Stomach (tissue), 8 donors: ENCODE measurements at regions not wholly inside any gene's neighbourhood (a gene's known extent, or its start where the extent isn't known, plus 50 kb on each side); places are given as distances from the start of the nearest gene placed in this dataset.
"Not testable (repeated sequence)": the region's sequence is repeated elsewhere in the genome, so short reads cannot be mapped to it uniquely, and the experiment has no call there.

ENCODE experiments used
- DNase-seq, 2 donors: peaks; one replicate each; pipeline versions ENCODE4 v3.0.0 to v3.0.0-alpha.2; 2013 to 2019
- H3K27ac ChIP-seq, 5 donors: fragments of 200-600 bp in 4 of 5; sonication (generic) in 4 of 5; one replicate each; pipeline ENCODE4 v1.5.1; 2013 to 2019; ENCODE audit warnings: mild to moderate bottlenecking in 1 of 5, moderate library complexity in 1 of 5
- H3K27me3 ChIP-seq, 3 donors: fragments of 200-600 bp; sonication (generic); one replicate each; pipeline ENCODE4 v1.5.1; 2017 to 2019; ENCODE audit warnings: mixed run types in 1 of 3
- H3K36me3 ChIP-seq, 4 donors: fragments of 200-600 bp; sonication (generic); 1 replicate in 3 of 4; 2 replicates in 1 of 4; pipeline ENCODE4 v1.5.1; 2016 to 2019
- H3K4me1 ChIP-seq, 4 donors: fragments of 200-600 bp; sonication (generic); one replicate each; pipeline ENCODE4 v1.5.1; 2016 to 2019
- H3K4me3 ChIP-seq, 4 donors: fragments of 200-600 bp; sonication (generic) in 3 of 4; one replicate each; pipeline ENCODE4 v1.5.1; 2016 to 2019; ENCODE audit warnings: mild to moderate bottlenecking in 1 of 4
- H3K9me3 ChIP-seq, 4 donors: fragments of 200-600 bp; sonication (generic); one replicate each; pipeline ENCODE4 v1.5.1; 2016 to 2019
- CTCF ChIP-seq, 7 experiments: fragments of 450-650 bp in 4 of 7; fragments of 200-600 bp in 3 of 7; sonication (generic) in 3 of 7; IDR thresholded peaks; one replicate each; pipeline ENCODE4 v1.5.1; 2016 to 2019; ENCODE audit warnings: antibody characterized with exemption in 7 of 7, control low read depth in 2 of 7, mild to moderate bottlenecking in 1 of 7
- EP300 ChIP-seq: sonication (generic); formaldehyde crosslinking; IDR thresholded peaks from one replicate; pipeline ENCODE4 v1.6.1; 2017; ENCODE audit warnings: antibody characterized with exemption
- POLR2A ChIP-seq, 4 donors: fragments of 450-650 bp; IDR thresholded peaks; one replicate each; pipeline ENCODE4 v1.6.1; 2016; ENCODE audit warnings: antibody characterized with exemption in 4 of 4, control low read depth in 2 of 4, mild to moderate bottlenecking in 1 of 4, moderate library complexity in 1 of 4
- POLR2AphosphoS5 ChIP-seq, 3 donors: sonication (generic); formaldehyde crosslinking; IDR thresholded peaks; one replicate each; pipeline ENCODE4 v1.6.1; 2016; ENCODE audit warnings: antibody characterized with exemption in 3 of 3
- WGBS, 5 donors: extraction: QIAGEN DNeasy Blood & Tissue Kit in 3 of 5; methylation state at CpG; one replicate each; pipeline versions ENCODE4 v1.1.5 to v1.1.7; 2013 to 2018; 5-methylcytosine and 5-hydroxymethylcytosine counted together
- intact Hi-C: fragments of 100-400 bp; cut with DNase I; formaldehyde crosslinking; loops from one replicate; pipeline ENCODE4 v1.15.1; 2023; ENCODE audit warnings: low total_unique reads
- donor health status: healthy with polysubstance abuse.
- donor health status: Bipolar disorder and iron deficiency.
- donor health status: healthy.

DNA sequence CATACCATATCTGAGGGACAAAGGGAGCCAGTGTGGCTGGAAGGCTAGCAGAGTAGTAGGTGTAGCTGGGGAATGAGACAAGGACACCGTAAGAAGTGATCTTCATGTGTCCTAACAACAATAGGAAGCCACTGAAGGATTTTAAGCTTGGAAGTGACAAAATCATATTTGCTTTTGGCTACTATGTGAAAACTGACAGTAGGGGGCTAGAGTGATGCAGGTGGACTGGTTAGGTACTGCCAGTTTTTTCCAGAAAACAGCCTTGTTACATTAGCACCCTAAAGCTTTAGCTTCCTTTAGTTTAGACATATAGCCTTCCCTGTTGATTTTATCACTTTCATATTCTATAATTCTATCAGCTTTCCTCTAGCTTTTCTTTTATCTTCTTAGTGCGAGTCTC, 637.1 kb downstream of the ANKRD7 start:
- H3K9me3 ChIP-seq = peaks cover 0 to 10% (median 0%) of the 10 kb centered on the region in 4 donors
- no peaks in the 10 kb centered on the region for H3K36me3 ChIP-seq
- intact Hi-C loops = no loop called here
- no peaks in the 10 kb centered on the region for H3K4me1 ChIP-seq
- DNase-seq = no peak
- no peak for TF ChIP-seq POLR2A (IDR thresholded peaks at IDR 0.05)
- TF ChIP-seq CTCF (IDR thresholded peaks at IDR 0.05) = no peak
- TF ChIP-seq POLR2AphosphoS5 (IDR thresholded peaks at IDR 0.05) = no peak
- TF ChIP-seq EP300 = no peak
- 77 to 94% (median 83%) methylated on average over 2 of the region's 2 CpGs for WGBS, 5 donors
- H3K4me3 ChIP-seq = no peak overlapping the region
- no peak overlapping the region for H3K27ac ChIP-seq
- H3K27me3 ChIP-seq = no peaks in the 10 kb centered on the region

- Histone ChIP-seq H3K4me3 (no peak overlapping the region), H3K9me3 (peaks cover 0 to 10% (median 0%) of the 10 kb centered on the region in 4 donors), H3K27me3 (no peaks in the 10 kb centered on the region), H3K4me1 (no peaks in the 10 kb centered on the region), H3K36me3 (no peaks in the 10 kb centered on the region), H3K27ac (no peak overlapping the region)
- no peak for DNase-seq
- TF ChIP-seq POLR2A (IDR thresholded peaks at IDR 0.05) = no peak
- no peak for TF ChIP-seq EP300
- no peak for TF ChIP-seq CTCF (IDR thresholded peaks at IDR 0.05)
- TF ChIP-seq POLR2AphosphoS5 (IDR thresholded peaks at IDR 0.05) = no peak
- intact Hi-C loops = no loop called here
- WGBS, 5 donors = 40 to 73% (median 42%) methylated on average over 1 of the region's 1 CpG
Measured at GRCh38 chr7:118862740-118863139, 638.2 kb downstream of the ANKRD7 start.

DNA sequence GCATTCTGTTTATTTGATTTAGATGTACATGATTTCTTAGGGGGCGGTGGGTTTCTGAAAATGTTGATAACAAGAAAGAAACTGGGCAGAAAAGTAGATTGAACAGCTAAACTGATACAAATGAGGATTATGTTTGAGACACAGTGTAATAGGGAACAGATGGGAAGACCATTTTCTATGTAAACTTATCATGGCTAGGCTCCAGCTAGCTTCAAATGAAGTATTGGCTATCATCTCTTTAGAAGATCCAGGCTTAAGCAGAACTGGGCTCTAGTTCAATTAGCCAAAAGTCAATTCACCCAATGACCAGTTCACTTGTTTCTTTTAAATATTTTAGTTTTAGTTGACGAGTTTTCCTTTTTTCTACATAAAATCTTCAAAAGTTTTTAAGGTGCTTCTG, 639.5 kb downstream of the ANKRD7 start:
- Histone ChIP-seq H3K27me3 (no peaks in the 10 kb centered on the region), H3K36me3 (no peaks in the 10 kb centered on the region), H3K4me3 (no peak overlapping the region), H3K9me3 (peaks cover 0 to under 1% (median 0%) of the 10 kb centered on the region in 4 donors), H3K4me1 (peaks cover 0 to 4% (median under 1%) of the 10 kb centered on the region in 4 donors), H3K27ac (no peak overlapping the region)
- intact Hi-C loops = no loop called here
- TF ChIP-seq POLR2A (IDR thresholded peaks at IDR 0.05) = no peak
- no peak for TF ChIP-seq POLR2AphosphoS5 (IDR thresholded peaks at IDR 0.05)
- no peak for TF ChIP-seq CTCF (IDR thresholded peaks at IDR 0.05)
- no peak for TF ChIP-seq EP300
- peak in 1 of 2 donors; percentile 61 for DNase-seq
- 47 to 72% (median 66%) methylated on average over 2 of the region's 2 CpGs for WGBS, 5 donors

- DNase-seq = no peak
- intact Hi-C loops = no loop called here
- WGBS, 5 donors = 54 to 61% (median 59%) methylated on average over 3 of the region's 3 CpGs
- Histone ChIP-seq H3K4me1 (peaks cover 0 to 7% (median 3%) of the 10 kb centered on the region in 4 donors), H3K9me3 (no peaks in the 10 kb centered on the region), H3K27ac (no peak overlapping the region), H3K36me3 (no peaks in the 10 kb centered on the region), H3K4me3 (no peak overlapping the region), H3K27me3 (no peaks in the 10 kb centered on the region)
- no peak for TF ChIP-seq POLR2A (IDR thresholded peaks at IDR 0.05)
- no peak for TF ChIP-seq EP300
- TF ChIP-seq POLR2AphosphoS5 (IDR thresholded peaks at IDR 0.05) = no peak
- TF ChIP-seq CTCF (IDR thresholded peaks at IDR 0.05) = no peak
Measured at GRCh38 chr7:118867860-118868259, 643.4 kb downstream of the ANKRD7 start.

DNA sequence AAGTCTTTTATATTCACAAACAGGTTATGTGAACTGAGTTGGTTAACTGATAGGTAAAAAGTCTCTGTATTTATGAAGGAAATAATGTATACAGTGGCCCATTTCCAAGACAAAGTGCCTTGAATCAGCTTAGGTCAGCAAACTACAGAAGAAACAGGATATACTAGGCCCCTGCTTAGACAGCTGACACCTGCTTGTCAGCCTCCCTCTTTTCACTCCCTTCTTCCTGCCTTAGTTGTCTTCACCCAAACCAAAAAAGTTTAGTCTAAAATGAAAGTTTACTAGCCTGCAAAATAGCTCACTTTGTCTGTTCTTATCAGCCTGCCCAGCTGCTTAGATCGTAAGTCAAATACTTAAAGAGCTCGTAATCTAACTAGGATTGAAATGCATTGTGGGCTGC, 644.6 kb downstream of the ANKRD7 start:
- peak in 1 of 2 donors; percentile 5 for DNase-seq
- H3K9me3 ChIP-seq, H3K27ac ChIP-seq, H3K4me3 ChIP-seq, H3K4me1 ChIP-seq, intact Hi-C loops, H3K27me3 ChIP-seq, H3K36me3 ChIP-seq: not testable (repeated sequence)
- 17 to 49% (median 40%) methylated on average over 2 of the region's 2 CpGs for WGBS, 5 donors
